Erythroblast (primary cell): ENCODE measurements at regions not wholly inside any gene's neighbourhood (a gene's known extent, or its start where the extent isn't known, plus 50 kb on each side); places are given as distances from the start of the nearest gene placed in this dataset.

ENCODE experiments used
- GATA1 ChIP-seq: IDR thresholded peaks from 2 replicates; pipeline ENCODE4 v1.6.1; 2011; ENCODE audit warnings: low read depth, mild to moderate bottlenecking, control low read depth, low read length, moderate library complexity
- POLR2A ChIP-seq: IDR thresholded peaks from 2 replicates; pipeline ENCODE4 v1.6.1; 2011; ENCODE audit warnings: mild to moderate bottlenecking, low read length

DNA sequence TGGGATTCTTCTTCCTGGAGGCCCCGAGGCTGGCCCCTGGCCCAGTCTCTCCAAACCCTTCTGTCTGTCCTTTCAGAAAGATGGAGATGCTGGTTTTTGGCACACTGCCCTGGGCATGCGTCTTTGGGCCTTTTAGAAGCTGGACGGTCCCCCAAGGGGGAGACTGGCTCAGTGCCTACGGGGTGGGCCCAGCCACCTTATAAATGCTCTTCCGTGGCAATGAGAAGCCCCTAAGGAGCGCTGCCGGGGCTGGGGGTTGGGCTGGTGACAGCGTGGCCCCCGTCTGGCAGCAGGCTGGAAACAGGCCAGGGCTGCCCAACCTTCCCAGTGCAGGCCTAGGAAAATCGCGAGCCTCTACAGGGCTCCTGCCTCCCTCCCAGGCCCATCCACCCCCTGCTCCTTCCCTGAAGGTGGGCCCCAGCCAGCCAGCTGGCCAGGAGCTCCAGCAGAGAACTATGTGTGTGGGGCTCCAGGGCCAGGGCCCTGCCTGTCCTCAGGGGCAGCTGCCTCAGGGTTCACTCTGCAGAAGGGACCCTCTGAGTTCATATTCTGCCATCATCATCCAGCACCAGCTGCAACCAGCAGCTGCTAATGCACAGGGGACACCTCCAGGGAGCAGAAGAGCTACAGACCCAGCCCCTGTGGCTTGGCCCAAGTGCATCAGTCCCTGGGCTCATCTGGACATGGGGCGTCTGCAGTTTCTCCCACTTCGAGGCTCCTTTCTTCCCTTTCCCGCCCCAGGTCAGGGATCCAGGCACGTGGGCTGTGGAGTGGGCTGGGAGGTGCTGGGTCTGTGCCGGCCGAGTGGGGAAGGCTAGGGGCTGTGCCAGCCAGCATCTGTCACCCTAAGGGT, 107.6 kb upstream of the OTOS start:
- no peak for TF ChIP-seq POLR2A
- no peak for TF ChIP-seq GATA1
